Endothelial cell (in vitro differentiated cells): ENCODE measurements at regions not wholly inside any gene's neighbourhood (a gene's known extent, or its start where the extent isn't known, plus 50 kb on each side); places are given as distances from the start of the nearest gene placed in this dataset.

Experiments used
- DNase-seq: peaks from one replicate; pipeline ENCODE4 v3.0.0; 2021; ENCODE audit warnings: low spot score
- H3K27ac Mint-ChIP-seq: one replicate; pipeline ENCODE4 v1.8.0; 2021; ENCODE audit warnings: mixed read lengths, inconsistent platforms; ENCODE audit not compliant: unreplicated experiment
- H3K27me3 Mint-ChIP-seq: one replicate; pipeline ENCODE4 v1.8.0; 2021; ENCODE audit warnings: mild to moderate bottlenecking, moderate library complexity, mixed read lengths, inconsistent platforms; ENCODE audit not compliant: unreplicated experiment
- H3K36me3 Mint-ChIP-seq: one replicate; pipeline ENCODE4 v1.8.0; 2021; ENCODE audit warnings: mild to moderate bottlenecking, low read depth, mixed read lengths, inconsistent platforms; ENCODE audit not compliant: unreplicated experiment
- H3K4me1 Mint-ChIP-seq: one replicate; pipeline ENCODE4 v1.8.0; 2021; ENCODE audit warnings: mild to moderate bottlenecking, mixed read lengths, inconsistent platforms; ENCODE audit not compliant: unreplicated experiment
- H3K4me3 Mint-ChIP-seq: one replicate; pipeline ENCODE4 v1.8.0; 2021; ENCODE audit warnings: mild to moderate bottlenecking, mixed read lengths, inconsistent platforms; ENCODE audit not compliant: unreplicated experiment
- H3K9me3 Mint-ChIP-seq: one replicate; pipeline ENCODE4 v1.8.0; 2021; ENCODE audit warnings: mixed read lengths, inconsistent platforms; ENCODE audit not compliant: unreplicated experiment
- CTCF ChIP-seq: fragments of 200-600 bp; sonication (generic); IDR thresholded peaks from one replicate; pipeline ENCODE4 v1.5.0; 2021; ENCODE audit warnings: antibody characterized with exemption; ENCODE audit not compliant: unreplicated experiment

GRCh38 chr13:61777899-61778298 lies 362.2 kb upstream of the PCDH20 start:
- Mint-ChIP-seq H3K27me3 (no peaks in the 10 kb centered on the region), H3K4me1 (peaks cover 7% of the 10 kb centered on the region), H3K9me3 (no peaks in the 10 kb centered on the region), H3K27ac (no peak overlapping the region), H3K36me3 (no peaks in the 10 kb centered on the region), H3K4me3 (no peak overlapping the region)
- DNase-seq: no peak
- TF ChIP-seq CTCF: no peak

DNA sequence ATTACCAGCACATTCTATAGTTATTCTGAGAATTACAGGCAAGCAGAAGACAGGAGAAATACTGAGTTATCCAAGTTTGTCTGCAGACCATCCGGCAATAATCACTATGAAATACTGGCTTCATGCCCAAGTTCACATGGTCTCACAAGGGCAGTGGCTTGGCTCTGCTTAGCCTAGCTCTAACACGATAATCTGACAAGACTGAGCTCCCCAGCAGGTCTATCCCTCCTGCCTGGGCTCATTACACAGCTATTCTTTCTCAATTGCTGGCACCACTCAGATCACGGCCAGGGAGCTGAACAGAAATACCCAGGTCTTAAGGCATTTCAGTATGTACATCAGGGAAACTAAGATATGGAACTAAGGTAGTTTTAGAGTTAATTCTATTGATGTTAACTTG lies 361.6 kb upstream of the PCDH20 start:
- Mint-ChIP-seq H3K27ac (no peak overlapping the region), H3K36me3 (no peaks in the 10 kb centered on the region), H3K4me3 (no peak overlapping the region), H3K4me1 (peaks cover 7% of the 10 kb centered on the region), H3K27me3 (no peaks in the 10 kb centered on the region), H3K9me3 (no peaks in the 10 kb centered on the region)
- DNase-seq: no peak
- TF ChIP-seq CTCF: no peak

- no peaks in the 10 kb centered on the region for H3K36me3 Mint-ChIP-seq
- H3K27me3 Mint-ChIP-seq: peaks cover 2% of the 10 kb centered on the region
- no peak overlapping the region for H3K4me3 Mint-ChIP-seq
- no peak overlapping the region for H3K27ac Mint-ChIP-seq
- TF ChIP-seq CTCF: no peak
- DNase-seq: no peak
- no peaks in the 10 kb centered on the region for H3K9me3 Mint-ChIP-seq
- H3K4me1 Mint-ChIP-seq: peaks cover 7% of the 10 kb centered on the region
Measured at GRCh38 chr13:61774903-61775302, 359.3 kb upstream of the PCDH20 start.

DNA sequence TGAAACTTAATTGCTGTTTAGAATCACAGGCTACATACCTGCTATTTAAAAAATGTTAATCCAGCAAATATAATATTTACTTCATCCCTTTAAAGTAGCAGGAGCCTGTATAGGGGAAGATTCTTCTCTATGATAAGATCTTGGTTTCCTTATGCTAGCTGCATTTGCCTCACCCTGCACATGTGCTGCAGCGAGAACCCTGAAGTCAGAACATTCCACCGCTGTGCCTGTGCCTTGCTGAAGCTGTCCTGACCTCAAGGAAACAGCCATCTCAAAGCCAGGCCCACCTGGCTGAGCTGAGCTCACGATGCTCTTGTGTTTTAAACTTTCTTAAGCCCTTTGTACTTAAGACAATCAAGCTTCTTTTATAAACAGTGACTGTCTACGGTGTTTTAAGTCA lies 355.0 kb upstream of the PCDH20 start:
- H3K36me3 Mint-ChIP-seq: no peaks in the 10 kb centered on the region
- no peak for DNase-seq
- H3K9me3 Mint-ChIP-seq: no peaks in the 10 kb centered on the region
- H3K4me1 Mint-ChIP-seq: no peaks in the 10 kb centered on the region
- H3K4me3 Mint-ChIP-seq: no peak overlapping the region
- no peak overlapping the region for H3K27ac Mint-ChIP-seq
- TF ChIP-seq CTCF: no peak
- H3K27me3 Mint-ChIP-seq: peaks cover 2% of the 10 kb centered on the region

DNA sequence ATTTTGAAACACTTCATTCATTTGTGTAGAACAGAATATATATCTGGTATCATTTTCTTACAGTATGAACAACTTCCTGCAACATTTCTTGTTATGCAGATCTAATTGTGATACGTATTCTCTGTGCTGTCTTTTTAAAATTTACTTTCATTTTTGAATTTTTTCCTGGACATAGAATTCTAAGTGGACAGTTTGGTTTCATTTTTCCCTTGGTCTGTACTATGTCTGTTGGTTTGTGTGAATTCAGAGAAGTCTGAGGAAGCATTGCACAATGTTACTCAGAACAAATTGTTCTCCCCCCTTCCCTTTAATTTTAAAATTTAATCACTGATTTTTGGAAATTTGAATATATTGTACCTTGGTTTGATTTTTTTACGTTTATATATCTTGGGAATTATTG lies 352.5 kb upstream of the PCDH20 start:
- peaks cover 2% of the 10 kb centered on the region for H3K27me3 Mint-ChIP-seq
- no peak overlapping the region for H3K4me3 Mint-ChIP-seq
- no peaks in the 10 kb centered on the region for H3K36me3 Mint-ChIP-seq
- no peak for DNase-seq
- no peak overlapping the region for H3K27ac Mint-ChIP-seq
- TF ChIP-seq CTCF: no peak
- H3K9me3 Mint-ChIP-seq: no peaks in the 10 kb centered on the region
- no peaks in the 10 kb centered on the region for H3K4me1 Mint-ChIP-seq
